Mucosa of rectum (tissue), 2 donors: ENCODE measurements at regions not wholly inside any gene's neighbourhood (a gene's known extent, or its start where the extent isn't known, plus 50 kb on each side); places are given as distances from the start of the nearest gene placed in this dataset.

ENCODE experiments used
- H3K27ac ChIP-seq, 2 donors: one replicate each; pipeline ENCODE4 v1.7.0; 2013; ENCODE audit warnings: inconsistent platforms in 2 of 2, low read depth in 2 of 2, low read length in 2 of 2
- H3K27me3 ChIP-seq, 2 donors: one replicate each; pipeline ENCODE4 v1.7.0; 2013; ENCODE audit warnings: low read length in 2 of 2; ENCODE audit not compliant: control insufficient read depth in 2 of 2, insufficient read depth in 2 of 2
- H3K36me3 ChIP-seq, 2 donors: one replicate each; pipeline ENCODE4 v1.7.0; 2013; ENCODE audit warnings: low read length in 2 of 2; ENCODE audit not compliant: control insufficient read depth in 2 of 2, insufficient read depth in 2 of 2
- H3K4me1 ChIP-seq, 2 donors: one replicate each; pipeline ENCODE4 v1.7.0; 2013; ENCODE audit warnings: low read length in 2 of 2, mild to moderate bottlenecking in 1 of 2; ENCODE audit not compliant: control insufficient read depth in 2 of 2, insufficient read depth in 2 of 2
- H3K4me3 ChIP-seq, 2 donors: one replicate each; pipeline ENCODE4 v1.7.0; 2013; ENCODE audit warnings: low read length in 2 of 2
- H3K9ac ChIP-seq, 2 donors: one replicate each; pipeline ENCODE4 v1.7.0; 2013; ENCODE audit warnings: low read length in 2 of 2, low read depth in 1 of 2, mild to moderate bottlenecking in 1 of 2
- H3K9me3 ChIP-seq, 2 donors: one replicate each; pipeline ENCODE4 v1.7.0; 2013; ENCODE audit warnings: low read length in 2 of 2; ENCODE audit not compliant: control insufficient read depth in 2 of 2
- donor health status: healthy.
- donor health status: Normal muscosa, but diverticular disease.

- Histone ChIP-seq H3K27me3 (no peaks in the 10 kb centered on the region), H3K27ac (no peak overlapping the region), H3K9me3 (peaks cover 2 to 7% of the 10 kb centered on the region in 2 donors), H3K9ac (no peak overlapping the region), H3K4me3 (no peak overlapping the region), H3K36me3 (no peaks in the 10 kb centered on the region), H3K4me1 (no peaks in the 10 kb centered on the region)
Observed at GRCh38 chr20:6311097-6311496, 188.3 kb upstream of the FERMT1 start.

GRCh38 chr20:6305536-6305935, 182.7 kb upstream of the FERMT1 start:
- Histone ChIP-seq H3K9me3 (peaks cover 0 to 4% of the 10 kb centered on the region in 2 donors), H3K9ac (no peak overlapping the region), H3K36me3 (no peaks in the 10 kb centered on the region), H3K4me1 (no peaks in the 10 kb centered on the region), H3K27ac (no peak overlapping the region), H3K27me3 (no peaks in the 10 kb centered on the region), H3K4me3 (no peak overlapping the region)

DNA sequence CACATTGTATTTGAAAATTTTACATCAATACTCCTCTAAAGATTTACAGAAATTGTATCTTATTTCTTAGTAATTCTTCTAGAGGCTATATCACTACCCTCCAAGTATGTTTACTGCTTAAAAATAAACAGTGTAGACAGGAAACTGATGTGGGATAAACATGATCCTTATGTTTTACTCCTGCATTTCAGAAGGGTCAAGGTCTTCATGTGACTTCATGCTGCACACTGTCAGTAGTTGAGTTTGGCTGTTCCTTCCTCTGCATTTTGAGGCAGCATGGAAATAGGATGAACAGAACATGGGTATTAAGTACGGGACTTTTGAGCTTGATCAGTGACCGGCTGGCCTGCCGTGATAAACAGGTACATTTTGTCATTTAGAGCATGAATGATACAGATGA, 179.2 kb upstream of the FERMT1 start:
- Histone ChIP-seq H3K27me3 (no peaks in the 10 kb centered on the region), H3K36me3 (no peaks in the 10 kb centered on the region), H3K9me3 (no peaks in the 10 kb centered on the region), H3K4me3 (no peak overlapping the region), H3K9ac (no peak overlapping the region), H3K4me1 (no peaks in the 10 kb centered on the region), H3K27ac (no peak overlapping the region)

- Histone ChIP-seq H3K27me3 (no peaks in the 10 kb centered on the region), H3K36me3 (no peaks in the 10 kb centered on the region), H3K9me3 (no peaks in the 10 kb centered on the region), H3K4me1 (no peaks in the 10 kb centered on the region), H3K4me3 (no peak overlapping the region), H3K27ac (no peak overlapping the region), H3K9ac (no peak overlapping the region)
Observed at GRCh38 chr20:6299456-6299855, 176.6 kb upstream of the FERMT1 start.

DNA sequence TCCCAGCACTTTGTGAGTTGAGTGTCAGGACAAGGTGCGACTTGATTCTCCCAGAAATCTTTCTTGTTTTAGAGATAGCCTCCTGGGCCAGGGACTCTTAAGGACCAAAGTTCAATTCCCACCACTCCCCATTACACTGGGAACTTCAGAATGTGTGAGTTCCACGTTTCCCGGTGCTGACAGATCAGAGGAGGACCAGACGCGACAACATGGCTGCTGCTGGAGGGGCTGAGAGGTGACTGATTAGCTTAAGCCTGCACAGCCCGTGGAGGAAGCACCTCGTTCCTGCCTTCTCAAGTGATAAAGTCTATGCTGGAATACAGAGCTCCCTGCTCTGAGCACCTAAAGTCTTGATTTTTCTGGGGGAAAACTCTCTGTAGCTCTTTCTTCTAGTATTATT, 175.2 kb upstream of the FERMT1 start:
- H3K36me3 ChIP-seq, result no peaks in the 10 kb centered on the region
- H3K27ac ChIP-seq, result no peak overlapping the region
- no peaks in the 10 kb centered on the region for H3K4me1 ChIP-seq
- H3K27me3 ChIP-seq, result no peaks in the 10 kb centered on the region
- H3K9me3 ChIP-seq, result no peaks in the 10 kb centered on the region
- no peak overlapping the region for H3K9ac ChIP-seq
- H3K4me3 ChIP-seq, result no peak overlapping the region

DNA sequence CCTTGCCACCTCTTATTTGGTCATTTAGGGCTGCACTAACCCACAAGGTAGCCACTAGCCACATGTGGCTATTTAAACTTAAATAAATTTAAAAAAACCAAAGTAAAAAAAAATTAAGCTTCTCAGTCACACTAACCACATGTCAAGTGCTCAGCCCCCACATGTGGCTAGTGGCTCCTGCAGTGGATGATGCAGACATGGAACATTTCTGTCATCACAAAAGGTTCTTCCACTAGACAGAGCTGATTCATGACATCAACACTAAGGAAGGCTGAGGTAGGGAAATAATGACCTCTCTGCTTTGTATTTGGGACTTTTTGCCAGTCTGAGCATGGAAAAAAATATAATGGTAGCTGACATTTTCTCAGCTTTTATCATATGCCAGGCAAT, 173.0 kb upstream of the FERMT1 start:
- H3K9me3 ChIP-seq, result no peaks in the 10 kb centered on the region
- no peak overlapping the region for H3K9ac ChIP-seq
- H3K27ac ChIP-seq, result peak overlapping the region in 1 of 2 donors; percentile 9
- H3K27me3 ChIP-seq, result no peaks in the 10 kb centered on the region
- no peaks in the 10 kb centered on the region for H3K36me3 ChIP-seq
- H3K4me1 ChIP-seq, result no peaks in the 10 kb centered on the region
- H3K4me3 ChIP-seq, result no peak overlapping the region

- Histone ChIP-seq H3K27ac (no peak overlapping the region), H3K27me3 (no peaks in the 10 kb centered on the region), H3K4me1 (no peaks in the 10 kb centered on the region), H3K9me3 (no peaks in the 10 kb centered on the region), H3K4me3 (no peak overlapping the region), H3K36me3 (no peaks in the 10 kb centered on the region), H3K9ac (no peak overlapping the region)
Observed at GRCh38 chr20:6295127-6295866, 172.5 kb upstream of the FERMT1 start.

- H3K4me1 ChIP-seq, result no peaks in the 10 kb centered on the region
- H3K27me3 ChIP-seq, result no peaks in the 10 kb centered on the region
- no peaks in the 10 kb centered on the region for H3K36me3 ChIP-seq
- no peak overlapping the region for H3K9ac ChIP-seq
- no peaks in the 10 kb centered on the region for H3K9me3 ChIP-seq
- H3K27ac ChIP-seq, result no peak overlapping the region
- no peak overlapping the region for H3K4me3 ChIP-seq
Observed at GRCh38 chr20:6287471-6287870, 164.6 kb upstream of the FERMT1 start.

DNA sequence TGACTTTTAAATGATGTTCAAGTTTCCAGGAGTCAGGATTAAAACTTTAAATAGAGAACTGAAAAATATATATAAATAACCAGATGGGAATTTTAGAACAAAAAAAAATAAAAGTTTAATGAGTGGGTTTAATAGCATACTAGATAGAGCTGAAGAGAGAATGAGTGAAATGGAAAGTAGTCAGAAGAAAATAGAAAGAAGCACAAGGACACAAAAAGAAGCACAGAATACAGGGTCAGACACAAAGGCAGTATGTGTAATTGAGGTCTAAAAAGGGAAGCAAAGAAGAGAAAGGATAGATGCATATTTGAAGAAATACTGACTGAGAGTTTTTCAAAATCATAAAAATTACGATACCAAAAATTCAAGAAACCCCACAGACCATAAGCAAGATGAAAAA, 159.8 kb upstream of the FERMT1 start:
- H3K27me3 ChIP-seq, result no peaks in the 10 kb centered on the region
- H3K4me1 ChIP-seq, result no peaks in the 10 kb centered on the region
- no peaks in the 10 kb centered on the region for H3K9me3 ChIP-seq
- no peak overlapping the region for H3K27ac ChIP-seq
- H3K36me3 ChIP-seq, result no peaks in the 10 kb centered on the region
- no peak overlapping the region for H3K4me3 ChIP-seq
- no peak overlapping the region for H3K9ac ChIP-seq

GRCh38 chr20:6277661-6278240, 154.9 kb upstream of the FERMT1 start:
- no peaks in the 10 kb centered on the region for H3K4me1 ChIP-seq
- H3K4me3 ChIP-seq, result no peak overlapping the region
- H3K36me3 ChIP-seq, result no peaks in the 10 kb centered on the region
- no peak overlapping the region for H3K9ac ChIP-seq
- no peak overlapping the region for H3K27ac ChIP-seq
- no peaks in the 10 kb centered on the region for H3K9me3 ChIP-seq
- H3K27me3 ChIP-seq, result no peaks in the 10 kb centered on the region
